GM18502 (cell line): ENCODE measurements at regions not wholly inside any gene's neighbourhood (a gene's known extent, or its start where the extent isn't known, plus 50 kb on each side); places are given as distances from the start of the nearest gene placed in this dataset.

Experiments used
- ATAC-seq: cut with Tn5 transposase; IDR thresholded peaks from one replicate; pipeline ENCODE4 v1.9.1; 2021; ENCODE audit warnings: mild to moderate bottlenecking; ENCODE audit not compliant: unreplicated experiment, poor library complexity

DNA sequence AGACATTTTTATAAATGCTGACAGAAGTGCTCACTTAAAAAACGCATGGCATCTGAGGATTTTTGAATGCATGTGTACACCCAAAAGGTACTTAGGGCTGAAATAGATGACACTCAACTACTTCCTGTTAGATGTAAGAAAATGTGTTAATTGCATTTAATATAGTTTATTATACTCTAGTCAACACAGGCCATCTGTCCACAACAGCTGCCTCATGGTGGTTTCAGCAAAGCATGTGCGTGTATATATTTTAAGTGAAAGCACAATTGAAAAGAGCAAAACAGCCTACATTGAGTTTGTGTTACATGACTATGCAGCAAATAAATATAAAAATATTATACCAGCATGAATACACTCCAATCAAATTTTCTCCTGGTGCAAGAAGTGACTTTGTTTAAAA is 1233.0 kb upstream of the EYS start:
- no peak for ATAC-seq

DNA sequence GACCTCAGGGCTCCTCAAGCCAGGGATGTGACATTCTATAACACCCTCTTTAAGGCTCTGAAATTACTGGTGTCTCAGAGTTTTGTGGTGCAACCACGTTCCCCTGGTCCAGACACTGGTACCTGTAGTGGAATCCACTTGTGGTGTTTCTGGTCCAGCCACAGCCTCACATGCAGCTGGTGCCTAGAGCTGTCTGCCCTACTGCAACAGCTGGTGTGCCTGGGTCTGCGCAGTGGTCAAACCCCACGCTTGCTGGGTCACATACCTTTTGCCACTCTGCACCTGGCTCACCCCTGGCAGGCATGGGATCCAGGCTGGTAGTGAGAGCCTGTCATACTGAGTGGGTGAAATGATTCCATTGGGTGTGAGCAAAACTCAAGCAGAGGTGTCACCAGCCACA is 1230.2 kb upstream of the EYS start:
- ATAC-seq, result no peak

DNA sequence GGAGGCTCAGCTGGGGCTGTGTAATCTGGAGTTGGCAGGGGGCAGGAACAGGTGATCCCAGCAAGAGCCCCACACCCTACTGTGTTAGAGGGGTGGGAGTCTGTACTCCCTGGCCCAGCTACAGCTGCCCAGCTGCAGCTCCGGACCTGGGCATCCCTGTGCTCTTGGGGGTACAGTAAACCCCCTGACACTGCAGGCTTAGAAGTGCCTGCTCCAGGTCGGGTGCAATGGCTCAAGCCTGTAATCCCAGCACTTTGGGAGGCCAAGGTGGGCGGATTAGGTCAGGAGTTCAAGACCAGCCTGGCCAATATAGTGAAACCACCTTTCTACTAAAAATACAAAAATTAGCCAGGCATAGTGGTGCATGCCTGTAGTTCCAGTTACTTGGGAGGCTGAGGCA is 1228.6 kb upstream of the EYS start:
- no peak for ATAC-seq

- ATAC-seq, result no peak
Measured at GRCh38 chr6:66931787-66932186, 1224.8 kb upstream of the EYS start.

DNA sequence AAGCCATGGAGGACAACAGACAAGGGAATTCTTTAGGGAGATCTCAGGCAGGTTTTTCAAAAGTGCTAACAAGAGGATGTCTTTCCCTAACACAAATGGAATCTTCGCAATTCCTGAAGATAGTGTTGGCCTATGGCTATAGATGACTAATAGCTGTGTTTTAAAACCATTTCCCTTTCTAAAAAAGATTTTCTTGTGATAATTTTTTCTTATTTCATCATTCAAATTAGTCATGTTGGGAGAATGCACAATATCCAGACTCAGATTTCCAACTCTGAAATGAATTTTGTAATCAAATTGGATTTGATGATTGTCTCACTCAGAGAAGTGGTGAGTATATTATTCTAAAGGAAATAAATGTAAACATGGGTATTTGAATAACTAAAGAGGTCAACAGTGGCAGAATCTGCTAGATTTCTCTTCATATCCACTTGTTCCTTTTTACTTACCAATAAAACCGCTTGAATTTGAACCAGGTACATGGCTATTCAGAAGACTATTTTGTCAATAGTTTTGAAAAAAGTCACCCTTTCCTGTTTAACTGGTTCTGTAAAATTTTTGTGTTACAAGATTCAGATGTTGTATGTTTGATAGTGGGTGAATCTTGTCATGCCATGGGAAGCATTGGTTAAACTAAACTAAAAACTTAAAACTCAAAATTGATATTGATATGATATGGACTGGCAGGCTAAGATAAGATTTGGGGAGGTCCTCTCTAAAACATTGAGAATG is 1223.7 kb upstream of the EYS start:
- no peak for ATAC-seq

- no peak for ATAC-seq
Measured at GRCh38 chr6:66926060-66926459, 1219.0 kb upstream of the EYS start.

- no peak for ATAC-seq
Measured at GRCh38 chr6:66913657-66914056, 1206.6 kb upstream of the EYS start.

- no peak for ATAC-seq
Measured at GRCh38 chr6:66902457-66902856, 1195.4 kb upstream of the EYS start.

DNA sequence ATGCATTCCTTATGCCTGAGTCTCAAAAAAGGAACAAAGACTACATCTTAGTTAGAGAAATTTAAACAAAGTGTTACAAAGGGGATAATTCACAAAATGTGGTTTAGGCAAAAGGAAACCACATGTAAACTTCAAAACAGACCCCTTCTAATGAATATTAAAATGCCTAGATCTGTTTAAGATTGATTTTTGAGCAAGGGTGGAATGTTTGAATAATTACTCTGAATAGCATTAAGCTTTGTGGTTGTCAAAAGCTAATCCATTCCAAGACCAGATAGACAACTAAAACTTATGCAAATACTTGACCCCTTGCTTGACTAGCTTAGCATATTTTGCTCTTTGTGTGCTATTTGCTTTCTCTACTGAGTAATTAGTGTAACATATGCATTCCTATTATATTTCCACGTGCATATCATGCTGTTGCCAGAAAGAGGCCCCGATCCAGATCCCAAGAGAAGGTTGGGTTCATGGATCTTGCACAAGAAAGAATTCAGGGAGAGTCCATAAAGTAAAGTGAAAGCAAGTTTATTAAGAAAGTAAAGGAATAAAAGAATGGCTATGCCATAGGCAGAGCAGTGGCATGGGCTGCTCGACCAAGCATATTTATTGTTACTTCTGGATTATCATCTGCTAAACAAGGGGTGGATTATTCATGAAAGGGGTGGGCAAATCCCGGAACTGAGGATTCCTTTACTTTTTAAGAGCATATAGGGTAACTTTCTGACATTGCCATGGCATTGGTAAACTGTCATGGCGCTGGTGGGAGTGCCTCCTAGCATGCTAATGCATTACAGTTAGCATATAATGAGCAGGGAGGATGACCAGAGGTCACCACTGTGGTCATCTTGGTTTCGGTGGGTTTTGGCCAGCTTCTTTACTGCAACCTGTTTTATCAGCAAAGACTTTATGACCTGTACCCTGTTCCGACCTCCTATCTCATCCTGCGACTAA is 1193.4 kb upstream of the EYS start:
- no peak for ATAC-seq

DNA sequence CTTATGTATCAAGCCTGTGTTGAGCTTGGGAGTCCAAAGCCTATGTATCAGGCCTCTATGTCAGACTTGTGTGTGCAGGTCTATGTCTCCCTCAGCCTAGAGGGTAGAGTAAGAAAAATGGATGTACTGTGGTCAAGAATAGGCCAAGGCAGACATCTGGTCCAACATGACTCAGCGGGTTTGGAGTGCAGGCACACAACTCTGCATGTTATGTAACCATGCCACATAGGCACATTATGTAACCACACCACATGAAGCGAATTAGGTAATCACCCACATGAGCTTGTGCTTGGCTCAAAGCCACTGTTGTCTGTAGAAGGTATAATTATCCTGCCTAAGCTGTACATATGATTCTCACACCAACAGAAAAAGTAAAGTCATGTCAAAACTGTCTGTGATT is 1190.5 kb upstream of the EYS start:
- no peak for ATAC-seq

GRCh38 chr6:66896415-66896814 is 1189.4 kb upstream of the EYS start:
- no peak for ATAC-seq

- ATAC-seq, result no peak
Measured at GRCh38 chr6:66883453-66883852, 1176.4 kb upstream of the EYS start.

- ATAC-seq, result no peak
Measured at GRCh38 chr6:66866801-66867200, 1159.8 kb upstream of the EYS start.

DNA sequence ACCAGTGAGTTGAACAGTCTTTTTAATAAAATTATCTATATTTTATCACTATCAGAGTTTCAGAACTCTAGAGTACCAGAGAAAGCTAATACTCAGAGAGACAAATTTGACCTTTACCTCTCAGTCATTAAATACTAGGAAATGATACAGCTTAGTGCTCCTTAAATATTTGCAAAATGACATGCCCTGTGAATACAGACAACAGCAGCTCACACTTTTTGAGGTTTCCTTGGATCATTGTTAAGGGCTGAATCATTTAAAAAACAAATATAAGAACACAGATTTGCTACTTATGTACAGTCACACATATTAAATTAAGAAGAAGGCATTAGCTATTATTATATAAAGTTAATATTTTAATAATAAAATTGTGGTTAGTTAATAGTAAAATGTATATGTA is 1158.7 kb upstream of the EYS start:
- no peak for ATAC-seq

- ATAC-seq, result no peak
Measured at GRCh38 chr6:66861007-66861541, 1154.0 kb upstream of the EYS start.

- ATAC-seq, result no peak
Measured at GRCh38 chr6:66860328-66860727, 1153.3 kb upstream of the EYS start.

DNA sequence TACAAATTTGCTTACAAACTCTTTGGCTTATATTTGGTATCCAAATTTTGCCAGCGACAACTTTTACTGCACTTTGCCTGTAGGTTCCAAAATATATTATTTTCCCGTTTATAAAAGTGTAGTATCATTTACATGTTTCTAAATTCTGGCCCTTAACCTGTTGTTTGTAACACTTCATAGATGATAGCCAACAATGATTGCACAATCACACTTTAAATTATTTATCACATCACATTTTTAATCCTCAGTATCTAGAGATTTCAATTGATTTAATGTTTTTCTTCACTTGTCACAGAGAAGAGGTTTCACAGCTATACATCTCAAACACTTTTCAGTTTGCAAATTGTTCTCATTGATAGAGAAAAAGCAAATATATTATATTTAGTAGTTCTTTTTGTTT is 1151.2 kb upstream of the EYS start:
- ATAC-seq, result no peak

- no peak for ATAC-seq
Measured at GRCh38 chr6:66854014-66854413, 1147.0 kb upstream of the EYS start.

DNA sequence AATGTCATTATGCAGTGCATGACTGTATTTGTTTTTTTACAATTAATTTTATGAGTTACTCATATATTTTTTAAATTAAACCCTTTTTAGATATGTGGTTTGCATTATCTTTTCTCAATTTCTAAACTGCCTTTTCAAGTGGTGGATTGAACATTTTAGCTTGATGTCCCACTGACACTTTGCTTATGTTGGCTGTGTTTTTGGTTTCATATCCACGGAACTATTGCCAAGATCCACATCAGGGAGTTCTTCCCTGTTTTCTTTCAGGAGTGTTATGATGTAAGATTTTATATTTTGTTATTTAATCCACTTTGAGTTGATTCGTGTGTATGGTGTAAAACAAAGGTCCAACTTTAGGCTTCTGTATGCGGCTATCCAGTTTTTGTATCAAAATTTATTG is 1144.9 kb upstream of the EYS start:
- no peak for ATAC-seq

DNA sequence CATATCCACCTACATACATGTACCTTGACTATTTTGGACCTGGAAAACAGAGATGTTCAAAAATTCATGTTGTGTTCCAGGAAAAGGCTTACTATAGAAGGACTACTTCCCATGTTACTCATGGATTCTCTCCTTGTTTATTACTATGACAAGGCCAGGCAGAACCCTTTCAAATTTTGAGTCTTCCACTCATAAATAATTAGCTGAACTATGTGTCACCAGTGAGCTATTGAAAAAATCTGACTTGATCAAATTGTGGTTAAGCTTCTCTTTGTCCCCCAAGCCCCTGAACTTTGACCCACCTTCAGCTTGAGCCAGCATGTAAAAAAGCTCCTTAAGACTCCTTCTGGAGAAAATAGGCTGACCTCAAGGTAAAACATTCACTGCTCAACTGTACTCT is 1142.8 kb upstream of the EYS start:
- no peak for ATAC-seq

- ATAC-seq, result no peak
Measured at GRCh38 chr6:66848244-66848953, 1141.4 kb upstream of the EYS start.
